Effector memory CD8-positive, alpha-beta T cell (primary cell): ENCODE measurements at regions not wholly inside any gene's neighbourhood (a gene's known extent, or its start where the extent isn't known, plus 50 kb on each side); places are given as distances from the start of the nearest gene placed in this dataset.
"Not testable (repeated sequence)": the region's sequence is repeated elsewhere in the genome, so short reads cannot be mapped to it uniquely, and the experiment has no call there.

Experiments
- ATAC-seq: fragments of 150-1000 bp; cut with Tn5 transposase; replicated peaks from 2 replicates; pipeline ENCODE4 v1.10.0; 2021; ENCODE audit warnings: mild to moderate bottlenecking, moderate library complexity
- DNase-seq, 3 experiments: peaks; one replicate each; pipeline ENCODE4 v3.0.0; 2021
- H3K27ac Mint-ChIP-seq, 2 donors: one replicate each; pipeline ENCODE4 v1.8.0; 2022; ENCODE audit warnings: mild to moderate bottlenecking in 2 of 2, mixed read lengths in 2 of 2, moderate library complexity in 2 of 2
- H3K27me3 Mint-ChIP-seq, 2 donors: one replicate each; pipeline ENCODE4 v1.8.0; 2022; ENCODE audit warnings: mixed read lengths in 2 of 2
- H3K36me3 Mint-ChIP-seq: one replicate; pipeline ENCODE4 v1.8.0; 2022; ENCODE audit warnings: mild to moderate bottlenecking, moderate library complexity, mixed read lengths; ENCODE audit not compliant: insufficient read depth
- H3K4me1 Mint-ChIP-seq, 2 donors: one replicate each; pipeline ENCODE4 v1.8.0; 2022; ENCODE audit warnings: low read depth in 2 of 2, mixed read lengths in 2 of 2
- H3K4me3 Mint-ChIP-seq, 2 donors: one replicate each; pipeline ENCODE4 v1.8.0; 2022; ENCODE audit warnings: mild to moderate bottlenecking in 2 of 2, mixed read lengths in 2 of 2, moderate library complexity in 2 of 2
- H3K9me3 Mint-ChIP-seq, 2 donors: one replicate each; pipeline ENCODE4 v1.8.0; 2022; ENCODE audit warnings: mixed read lengths in 2 of 2

GRCh38 chr11:38595359-38596016 is 1997.5 kb upstream of the RAG2 start:
- not testable (repeated sequence) for ATAC-seq, H3K4me1 Mint-ChIP-seq, H3K9me3 Mint-ChIP-seq, H3K27ac Mint-ChIP-seq, H3K36me3 Mint-ChIP-seq, H3K4me3 Mint-ChIP-seq, DNase-seq, H3K27me3 Mint-ChIP-seq

GRCh38 chr11:38594895-38595294 is 1996.9 kb upstream of the RAG2 start:
- H3K4me1 Mint-ChIP-seq: no peaks in the 10 kb centered on the region
- no peak overlapping the region for H3K4me3 Mint-ChIP-seq
- H3K27ac Mint-ChIP-seq: no peak overlapping the region
- H3K27me3 Mint-ChIP-seq: no peaks in the 10 kb centered on the region
- peaks cover 0 to 1% of the 10 kb centered on the region in 2 donors for H3K9me3 Mint-ChIP-seq
- H3K36me3 Mint-ChIP-seq: no peaks in the 10 kb centered on the region
- DNase-seq (no peak), ATAC-seq (no peak)

- H3K27me3 Mint-ChIP-seq: no peaks in the 10 kb centered on the region
- DNase-seq: no peak
- peaks cover 0 to 1% of the 10 kb centered on the region in 2 donors for H3K9me3 Mint-ChIP-seq
- ATAC-seq: no peak
- H3K36me3 Mint-ChIP-seq: no peaks in the 10 kb centered on the region
- H3K4me1 Mint-ChIP-seq: no peaks in the 10 kb centered on the region
- no peak overlapping the region for H3K27ac Mint-ChIP-seq
- no peak overlapping the region for H3K4me3 Mint-ChIP-seq
Observed at GRCh38 chr11:38593649-38594048, 1995.6 kb upstream of the RAG2 start.

GRCh38 chr11:38582756-38583155 is 1984.7 kb upstream of the RAG2 start:
- ATAC-seq: no peak
- Mint-ChIP-seq H3K4me3 (no peak overlapping the region), H3K9me3 (peaks cover 0 to 10% of the 10 kb centered on the region in 2 donors), H3K27me3 (no peaks in the 10 kb centered on the region), H3K36me3 (no peaks in the 10 kb centered on the region), H3K4me1 (no peaks in the 10 kb centered on the region), H3K27ac (no peak overlapping the region)
- no peak for DNase-seq

- Mint-ChIP-seq H3K36me3 (no peaks in the 10 kb centered on the region), H3K9me3 (peaks cover 0 to 12% of the 10 kb centered on the region in 2 donors), H3K4me3 (no peak overlapping the region), H3K27me3 (no peaks in the 10 kb centered on the region), H3K27ac (no peak overlapping the region), H3K4me1 (no peaks in the 10 kb centered on the region)
- no peak for DNase-seq
- ATAC-seq: no peak
Observed at GRCh38 chr11:38582151-38582550, 1984.1 kb upstream of the RAG2 start.

DNA sequence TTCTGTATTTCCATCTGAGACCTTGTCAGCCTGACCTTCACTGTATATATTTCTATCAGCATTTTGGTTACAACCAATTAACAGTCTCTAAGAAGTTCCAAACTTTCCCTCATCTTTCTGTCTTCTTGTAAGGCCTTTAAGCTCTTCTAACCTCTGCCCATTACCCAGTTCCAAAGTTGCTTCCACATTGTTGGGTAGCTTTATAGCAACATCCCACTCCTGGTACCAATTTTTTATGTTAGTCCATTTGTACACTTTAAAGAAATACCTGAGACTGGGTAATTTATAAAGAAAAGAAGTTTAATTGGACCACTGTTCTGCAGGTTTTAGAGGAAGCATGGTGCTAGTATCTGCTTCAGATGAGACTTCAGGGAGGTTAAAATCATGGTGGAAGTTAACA is 1979.7 kb upstream of the RAG2 start:
- no peak for ATAC-seq
- Mint-ChIP-seq H3K27ac (no peak overlapping the region), H3K36me3 (no peaks in the 10 kb centered on the region), H3K9me3 (peaks cover 0 to 12% of the 10 kb centered on the region in 2 donors), H3K4me1 (no peaks in the 10 kb centered on the region), H3K4me3 (no peak overlapping the region), H3K27me3 (no peaks in the 10 kb centered on the region)
- DNase-seq: no peak

- no peak overlapping the region for H3K27ac Mint-ChIP-seq
- no peaks in the 10 kb centered on the region for H3K27me3 Mint-ChIP-seq
- ATAC-seq: no peak
- H3K9me3 Mint-ChIP-seq: peaks cover 0 to 3% of the 10 kb centered on the region in 2 donors
- no peak for DNase-seq
- no peak overlapping the region for H3K4me3 Mint-ChIP-seq
- no peaks in the 10 kb centered on the region for H3K4me1 Mint-ChIP-seq
- H3K36me3 Mint-ChIP-seq: no peaks in the 10 kb centered on the region
Observed at GRCh38 chr11:38562562-38562961, 1964.5 kb upstream of the RAG2 start.

DNA sequence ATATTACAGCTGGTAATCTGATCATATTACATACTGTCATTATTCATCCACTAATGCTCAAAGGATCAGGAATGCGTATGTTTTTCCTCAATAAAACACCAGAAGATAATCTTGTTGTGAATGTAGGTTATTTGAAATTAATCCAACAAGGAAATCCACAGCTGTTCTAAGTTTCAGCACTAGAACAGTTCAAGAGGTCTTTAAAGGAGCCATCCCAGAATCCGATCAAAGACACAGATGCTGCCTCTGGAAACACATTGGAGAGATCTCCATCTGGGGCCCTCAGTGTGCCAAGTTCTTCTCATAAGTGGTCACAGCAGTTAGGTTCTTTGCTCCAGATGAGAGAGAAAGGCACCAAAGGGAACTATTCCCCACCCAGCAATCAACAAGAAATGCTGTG is 1955.1 kb upstream of the RAG2 start:
- H3K4me1 Mint-ChIP-seq: no peaks in the 10 kb centered on the region
- H3K4me3 Mint-ChIP-seq: no peak overlapping the region
- no peak overlapping the region for H3K27ac Mint-ChIP-seq
- peaks cover 0 to 5% of the 10 kb centered on the region in 2 donors for H3K9me3 Mint-ChIP-seq
- DNase-seq: no peak
- ATAC-seq: no peak
- H3K36me3 Mint-ChIP-seq: no peaks in the 10 kb centered on the region
- no peaks in the 10 kb centered on the region for H3K27me3 Mint-ChIP-seq

GRCh38 chr11:38547462-38547861 is 1949.4 kb upstream of the RAG2 start:
- Mint-ChIP-seq H3K4me1 (no peaks in the 10 kb centered on the region), H3K36me3 (no peaks in the 10 kb centered on the region), H3K4me3 (no peak overlapping the region), H3K27ac (no peak overlapping the region), H3K27me3 (no peaks in the 10 kb centered on the region), H3K9me3 (peaks cover 0 to 9% of the 10 kb centered on the region in 2 donors)
- ATAC-seq (no peak), DNase-seq (no peak)

DNA sequence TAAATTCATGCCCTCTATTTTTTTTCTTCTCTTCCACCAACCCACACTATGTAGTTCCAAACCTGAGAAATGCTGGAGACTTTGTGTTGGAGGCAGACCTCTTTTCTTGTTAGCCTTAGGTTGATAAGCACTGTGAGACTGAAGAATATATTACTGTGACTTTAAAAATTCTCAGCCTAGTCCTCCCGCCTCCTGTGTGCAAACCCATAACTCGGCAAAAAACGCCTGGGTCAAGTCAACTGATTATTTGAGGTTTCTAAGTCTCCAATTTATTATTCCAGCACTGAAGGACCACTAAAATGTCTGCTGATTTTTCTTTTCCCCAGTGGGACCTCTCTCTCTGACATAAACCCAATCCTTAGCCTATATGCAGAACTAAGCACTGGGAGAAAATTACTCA is 1946.0 kb upstream of the RAG2 start:
- H3K4me1 Mint-ChIP-seq: no peaks in the 10 kb centered on the region
- no peak for ATAC-seq
- DNase-seq: no peak
- peaks cover 0 to 10% of the 10 kb centered on the region in 2 donors for H3K9me3 Mint-ChIP-seq
- H3K36me3 Mint-ChIP-seq: no peaks in the 10 kb centered on the region
- H3K4me3 Mint-ChIP-seq: no peak overlapping the region
- no peaks in the 10 kb centered on the region for H3K27me3 Mint-ChIP-seq
- H3K27ac Mint-ChIP-seq: no peak overlapping the region

DNA sequence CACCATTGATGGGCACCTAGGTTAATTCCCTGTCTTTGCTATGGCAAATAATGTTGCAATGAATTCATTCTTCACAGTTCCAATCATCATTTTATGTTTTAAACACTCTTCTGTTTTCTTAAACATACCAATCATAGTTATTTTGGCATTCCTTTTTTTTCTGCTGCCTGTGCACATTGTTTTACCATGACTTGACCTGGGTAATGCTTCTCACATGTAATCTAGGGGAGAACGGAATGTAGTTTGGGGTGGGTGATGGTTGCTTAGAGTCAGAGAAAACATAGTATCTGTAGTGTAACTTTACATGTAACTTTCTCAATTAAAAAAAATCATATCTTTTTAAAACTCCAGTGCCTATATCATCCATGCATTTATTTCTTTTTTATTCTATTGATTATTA is 1945.3 kb upstream of the RAG2 start:
- Mint-ChIP-seq H3K36me3 (no peaks in the 10 kb centered on the region), H3K4me1 (no peaks in the 10 kb centered on the region), H3K9me3 (peaks cover 0 to 10% of the 10 kb centered on the region in 2 donors), H3K27me3 (no peaks in the 10 kb centered on the region), H3K4me3 (no peak overlapping the region), H3K27ac (no peak overlapping the region)
- ATAC-seq (no peak), DNase-seq (no peak)

GRCh38 chr11:38538866-38539680 is 1941.0 kb upstream of the RAG2 start:
- H3K27me3 Mint-ChIP-seq: no peaks in the 10 kb centered on the region
- H3K27ac Mint-ChIP-seq: no peak overlapping the region
- H3K4me3 Mint-ChIP-seq: no peak overlapping the region
- ATAC-seq (no peak), DNase-seq (no peak)
- H3K4me1 Mint-ChIP-seq: no peaks in the 10 kb centered on the region
- no peaks in the 10 kb centered on the region for H3K36me3 Mint-ChIP-seq
- H3K9me3 Mint-ChIP-seq: peaks cover 0 to 18% of the 10 kb centered on the region in 2 donors

DNA sequence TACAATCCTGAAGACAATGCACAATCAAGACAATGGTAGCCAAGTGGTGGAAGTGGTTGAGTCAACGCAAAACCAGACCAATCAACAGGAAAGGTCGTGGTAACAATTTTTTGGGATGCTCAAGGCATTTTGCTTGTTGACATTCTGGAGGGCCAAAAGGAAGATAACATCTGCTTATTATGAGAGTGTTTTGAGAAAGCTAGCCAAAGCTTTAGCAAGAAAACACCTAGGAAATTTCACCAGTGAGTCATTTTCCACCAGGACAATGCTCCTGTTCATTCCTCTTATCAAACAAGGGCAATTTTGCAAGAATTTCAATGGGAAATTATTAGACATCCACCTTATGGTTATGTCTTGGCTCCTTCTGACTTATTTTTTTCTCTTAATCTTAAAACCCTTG is 1932.2 kb upstream of the RAG2 start:
- no peaks in the 10 kb centered on the region for H3K36me3 Mint-ChIP-seq
- H3K9me3 Mint-ChIP-seq: peaks cover 5 to 24% of the 10 kb centered on the region in 2 donors
- no peak overlapping the region for H3K27ac Mint-ChIP-seq
- ATAC-seq (no peak), DNase-seq (no peak)
- no peak overlapping the region for H3K4me3 Mint-ChIP-seq
- H3K27me3 Mint-ChIP-seq: no peaks in the 10 kb centered on the region
- H3K4me1 Mint-ChIP-seq: no peaks in the 10 kb centered on the region

- Mint-ChIP-seq H3K4me1 (no peaks in the 10 kb centered on the region), H3K9me3 (peaks cover 2 to 29% of the 10 kb centered on the region in 2 donors), H3K4me3 (no peak overlapping the region), H3K27me3 (no peaks in the 10 kb centered on the region), H3K36me3 (no peaks in the 10 kb centered on the region), H3K27ac (no peak overlapping the region)
- DNase-seq (no peak), ATAC-seq (no peak)
Observed at GRCh38 chr11:38524945-38525344, 1926.9 kb upstream of the RAG2 start.
